Stimulated activated naive B cell treated with anti-CD40 and anti-IgM and Interleukin-4, amounts not matched to agents 10 μg/mL and 1 μg/mL and 100 μg/mL, for 72 hours (primary cell): ENCODE measurements at regions not wholly inside any gene's neighbourhood (a gene's known extent, or its start where the extent isn't known, plus 50 kb on each side); places are given as distances from the start of the nearest gene placed in this dataset.
"Not testable (repeated sequence)": the region's sequence is repeated elsewhere in the genome, so short reads cannot be mapped to it uniquely, and the experiment has no call there.

Experiments
- ATAC-seq, 2 donors: fragments of 150-1000 bp; cut with Tn5 transposase; replicated peaks; 2 replicates each; pipeline ENCODE4 v1.10.0; 2021; ENCODE audit warnings: moderate library complexity in 1 of 2
- DNase-seq: peaks from one replicate; pipeline ENCODE4 v3.0.0; 2021
- H3K27ac Mint-ChIP-seq: one replicate; pipeline ENCODE4 v1.8.0; 2022; ENCODE audit warnings: mild to moderate bottlenecking, mixed read lengths
- H3K27me3 Mint-ChIP-seq, 2 donors: one replicate each; pipeline ENCODE4 v1.8.0; 2022; ENCODE audit warnings: mixed read lengths in 2 of 2
- H3K36me3 Mint-ChIP-seq, 2 donors: one replicate each; pipeline ENCODE4 v1.8.0; 2022; ENCODE audit warnings: mixed read lengths in 2 of 2, mild to moderate bottlenecking in 1 of 2
- H3K4me1 Mint-ChIP-seq, 2 donors: one replicate each; pipeline ENCODE4 v1.8.0; 2022; ENCODE audit warnings: mixed read lengths in 2 of 2, mild to moderate bottlenecking in 1 of 2
- H3K4me3 Mint-ChIP-seq, 2 donors: one replicate each; pipeline ENCODE4 v1.8.0; 2022; ENCODE audit warnings: mild to moderate bottlenecking in 2 of 2, mixed read lengths in 2 of 2, moderate library complexity in 1 of 2
- H3K9me3 Mint-ChIP-seq, 2 donors: one replicate each; pipeline ENCODE4 v1.8.0; 2022; ENCODE audit warnings: mixed read lengths in 2 of 2, mild to moderate bottlenecking in 1 of 2

GRCh38 chr5:25459082-25459481, 814.3 kb upstream of the CDH10 start:
- no peaks in the 10 kb centered on the region for H3K27me3 Mint-ChIP-seq
- H3K4me3 Mint-ChIP-seq = no peak overlapping the region
- no peaks in the 10 kb centered on the region for H3K4me1 Mint-ChIP-seq
- peaks cover 5 to 7% of the 10 kb centered on the region in 2 donors for H3K9me3 Mint-ChIP-seq
- no peaks in the 10 kb centered on the region for H3K36me3 Mint-ChIP-seq
- no peak for DNase-seq
- no peak for ATAC-seq
- no peak overlapping the region for H3K27ac Mint-ChIP-seq

- DNase-seq (no peak), ATAC-seq (no peak)
- no peaks in the 10 kb centered on the region for H3K27me3 Mint-ChIP-seq
- H3K4me1 Mint-ChIP-seq = no peaks in the 10 kb centered on the region
- no peaks in the 10 kb centered on the region for H3K36me3 Mint-ChIP-seq
- H3K9me3 Mint-ChIP-seq = peaks cover 5 to 7% of the 10 kb centered on the region in 2 donors
- H3K27ac Mint-ChIP-seq = no peak overlapping the region
- H3K4me3 Mint-ChIP-seq = no peak overlapping the region
Observed at GRCh38 chr5:25458628-25459027, 813.9 kb upstream of the CDH10 start.

- no peak for ATAC-seq
- H3K9me3 Mint-ChIP-seq = peaks cover 5 to 6% of the 10 kb centered on the region in 2 donors
- H3K36me3 Mint-ChIP-seq = no peaks in the 10 kb centered on the region
- no peak for DNase-seq
- no peaks in the 10 kb centered on the region for H3K27me3 Mint-ChIP-seq
- no peak overlapping the region for H3K4me3 Mint-ChIP-seq
- no peak overlapping the region for H3K27ac Mint-ChIP-seq
- no peaks in the 10 kb centered on the region for H3K4me1 Mint-ChIP-seq
Observed at GRCh38 chr5:25453500-25453899, 808.7 kb upstream of the CDH10 start.

- no peak for ATAC-seq
- no peak overlapping the region for H3K27ac Mint-ChIP-seq
- DNase-seq = no peak
- no peak overlapping the region for H3K4me3 Mint-ChIP-seq
- H3K27me3 Mint-ChIP-seq = no peaks in the 10 kb centered on the region
- no peaks in the 10 kb centered on the region for H3K4me1 Mint-ChIP-seq
- H3K36me3 Mint-ChIP-seq = no peaks in the 10 kb centered on the region
- H3K9me3 Mint-ChIP-seq = peaks cover 5 to 6% of the 10 kb centered on the region in 2 donors
Observed at GRCh38 chr5:25451294-25451693, 806.5 kb upstream of the CDH10 start.

- DNase-seq (no peak), ATAC-seq (no peak)
- Mint-ChIP-seq H3K4me1 (no peaks in the 10 kb centered on the region), H3K9me3 (peaks cover 4 to 8% of the 10 kb centered on the region in 2 donors), H3K27ac (no peak overlapping the region), H3K4me3 (no peak overlapping the region), H3K36me3 (no peaks in the 10 kb centered on the region), H3K27me3 (no peaks in the 10 kb centered on the region)
Observed at GRCh38 chr5:25448646-25449045, 803.9 kb upstream of the CDH10 start.

GRCh38 chr5:25448190-25448621, 803.4 kb upstream of the CDH10 start:
- ATAC-seq (no peak), DNase-seq (no peak)
- Mint-ChIP-seq H3K36me3 (no peaks in the 10 kb centered on the region), H3K9me3 (peaks cover 4 to 8% of the 10 kb centered on the region in 2 donors), H3K4me1 (no peaks in the 10 kb centered on the region), H3K27ac (no peak overlapping the region), H3K27me3 (no peaks in the 10 kb centered on the region), H3K4me3 (no peak overlapping the region)

DNA sequence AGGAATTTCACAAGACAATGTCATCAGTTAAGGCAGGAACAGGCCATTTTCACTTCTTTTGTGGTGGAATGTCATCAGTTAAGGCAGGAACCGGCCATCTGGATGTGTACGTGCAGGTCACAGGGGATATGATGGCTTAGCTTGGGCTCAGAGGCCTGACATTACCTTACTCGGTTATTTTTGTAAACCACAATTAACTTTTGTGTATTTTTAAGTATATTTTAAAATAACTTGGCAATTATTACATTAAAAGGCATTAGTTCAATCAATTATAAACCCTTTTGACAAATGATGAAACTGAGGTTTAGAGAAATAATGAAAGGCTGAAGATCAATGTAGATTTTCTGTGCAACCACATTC, 801.3 kb upstream of the CDH10 start:
- H3K36me3 Mint-ChIP-seq, H3K9me3 Mint-ChIP-seq, H3K27me3 Mint-ChIP-seq, H3K27ac Mint-ChIP-seq, ATAC-seq, H3K4me1 Mint-ChIP-seq, H3K4me3 Mint-ChIP-seq, DNase-seq: not testable (repeated sequence)

DNA sequence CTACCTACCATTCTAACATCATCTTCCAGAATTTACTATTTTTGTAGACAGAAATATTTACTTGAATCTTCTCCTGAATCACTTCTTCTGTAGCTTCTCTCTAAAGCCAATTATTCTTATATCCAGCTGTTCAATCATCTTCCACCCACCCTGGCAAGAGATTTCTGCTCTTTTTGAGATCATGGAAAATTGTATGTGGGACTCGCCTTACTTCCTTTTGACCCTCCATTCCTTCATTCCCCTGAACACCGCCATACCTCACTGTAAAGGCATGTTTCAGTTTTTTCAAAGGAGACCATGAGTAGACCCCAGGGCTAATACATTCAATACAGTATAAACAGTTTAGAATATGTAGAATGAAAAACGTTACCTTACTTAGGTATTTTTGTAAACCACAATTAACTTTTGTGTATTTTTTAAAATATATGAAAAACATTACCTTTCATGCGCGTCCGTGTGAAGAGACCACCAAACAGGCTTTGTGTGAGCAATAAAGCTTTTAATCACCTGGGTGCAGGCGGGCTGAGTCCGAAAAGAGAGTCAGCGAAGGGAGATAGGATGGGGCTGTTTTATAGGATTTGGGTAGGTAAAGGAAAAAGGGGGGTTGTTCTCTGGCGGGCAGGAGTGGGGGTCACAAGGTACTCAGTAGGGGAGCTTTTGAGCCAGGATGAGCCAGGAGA, 800.7 kb upstream of the CDH10 start:
- not testable (repeated sequence) for DNase-seq, H3K9me3 Mint-ChIP-seq, H3K4me3 Mint-ChIP-seq, H3K27ac Mint-ChIP-seq, ATAC-seq, H3K4me1 Mint-ChIP-seq, H3K36me3 Mint-ChIP-seq, H3K27me3 Mint-ChIP-seq

DNA sequence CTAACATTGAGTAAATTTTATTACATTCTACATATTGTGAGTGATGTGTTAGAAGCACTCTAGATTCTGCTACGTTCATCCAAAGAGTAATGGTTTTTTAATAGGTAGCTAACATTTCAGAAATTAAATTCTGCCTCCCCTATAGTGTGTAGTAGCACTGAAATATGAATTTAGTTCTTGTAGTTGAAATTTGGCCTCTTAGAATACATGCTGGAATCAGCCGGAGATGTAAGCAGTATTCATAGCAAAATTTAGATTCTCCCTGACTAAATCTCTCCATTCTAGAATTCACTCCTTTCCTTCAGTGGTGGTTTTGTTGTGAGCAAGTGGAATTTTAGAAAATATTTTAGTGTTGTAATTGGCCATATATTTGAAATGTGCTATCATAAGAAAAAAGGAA, 799.9 kb upstream of the CDH10 start:
- Mint-ChIP-seq H3K4me1 (no peaks in the 10 kb centered on the region), H3K27me3 (no peaks in the 10 kb centered on the region), H3K9me3 (peaks cover 3 to 4% of the 10 kb centered on the region in 2 donors), H3K4me3 (no peak overlapping the region), H3K36me3 (no peaks in the 10 kb centered on the region), H3K27ac (no peak overlapping the region)
- DNase-seq (no peak), ATAC-seq (no peak)

- no peak overlapping the region for H3K27ac Mint-ChIP-seq
- no peaks in the 10 kb centered on the region for H3K4me1 Mint-ChIP-seq
- no peaks in the 10 kb centered on the region for H3K36me3 Mint-ChIP-seq
- DNase-seq (no peak), ATAC-seq (no peak)
- H3K4me3 Mint-ChIP-seq = no peak overlapping the region
- H3K9me3 Mint-ChIP-seq = peaks cover 2 to 3% of the 10 kb centered on the region in 2 donors
- H3K27me3 Mint-ChIP-seq = no peaks in the 10 kb centered on the region
Observed at GRCh38 chr5:25441810-25442209, 797.0 kb upstream of the CDH10 start.

- H3K27me3 Mint-ChIP-seq = no peaks in the 10 kb centered on the region
- H3K4me1 Mint-ChIP-seq = no peaks in the 10 kb centered on the region
- no peaks in the 10 kb centered on the region for H3K9me3 Mint-ChIP-seq
- ATAC-seq = no peak
- H3K27ac Mint-ChIP-seq = no peak overlapping the region
- no peak for DNase-seq
- no peak overlapping the region for H3K4me3 Mint-ChIP-seq
- H3K36me3 Mint-ChIP-seq = no peaks in the 10 kb centered on the region
Observed at GRCh38 chr5:25439025-25439424, 794.2 kb upstream of the CDH10 start.

- H3K9me3 Mint-ChIP-seq, ATAC-seq, H3K27ac Mint-ChIP-seq, H3K27me3 Mint-ChIP-seq, DNase-seq, H3K36me3 Mint-ChIP-seq, H3K4me1 Mint-ChIP-seq, H3K4me3 Mint-ChIP-seq: not testable (repeated sequence)
Observed at GRCh38 chr5:25438375-25438774, 793.6 kb upstream of the CDH10 start.

DNA sequence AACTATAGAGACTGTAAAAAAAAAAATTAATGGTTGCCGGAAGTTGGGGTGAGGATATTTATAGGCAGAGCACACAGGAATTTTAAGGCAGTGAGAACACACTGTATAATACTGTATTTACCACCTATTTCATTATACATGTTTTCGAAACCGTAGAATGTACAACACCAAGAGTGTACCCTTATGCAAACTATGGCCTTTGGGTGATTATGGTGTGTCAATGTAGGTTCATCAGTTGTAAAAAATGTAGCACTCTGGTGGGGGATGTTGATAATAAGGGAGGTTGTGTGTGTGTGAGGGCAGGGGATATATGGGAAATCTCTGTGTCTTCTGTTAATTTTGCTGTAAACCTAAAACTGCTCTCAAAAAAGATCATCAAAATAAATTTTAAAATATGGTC, 791.7 kb upstream of the CDH10 start:
- Mint-ChIP-seq H3K27me3 (no peaks in the 10 kb centered on the region), H3K27ac (no peak overlapping the region), H3K36me3 (no peaks in the 10 kb centered on the region), H3K4me3 (no peak overlapping the region), H3K4me1 (no peaks in the 10 kb centered on the region), H3K9me3 (no peaks in the 10 kb centered on the region)
- DNase-seq (no peak), ATAC-seq (no peak)

DNA sequence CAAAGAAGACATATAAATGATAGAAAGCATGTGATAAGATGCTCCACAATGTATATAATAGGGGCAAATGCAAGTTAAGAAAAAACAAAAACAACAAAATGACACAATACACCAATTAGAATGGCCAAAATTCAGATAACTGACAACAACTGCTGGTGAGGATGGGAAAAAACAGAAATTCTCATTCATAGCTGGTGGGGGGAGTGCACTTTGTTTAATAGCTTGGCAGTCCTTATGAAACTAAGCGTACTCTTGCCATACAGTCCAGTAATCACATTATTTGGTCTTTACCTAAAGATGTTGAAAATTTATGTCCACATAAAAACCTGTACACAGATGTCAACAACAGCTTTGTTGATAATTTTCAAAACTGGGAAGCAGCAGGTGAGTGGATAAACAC, 791.1 kb upstream of the CDH10 start:
- DNase-seq (no peak), ATAC-seq (no peak)
- Mint-ChIP-seq H3K27me3 (no peaks in the 10 kb centered on the region), H3K27ac (no peak overlapping the region), H3K4me3 (no peak overlapping the region), H3K4me1 (no peaks in the 10 kb centered on the region), H3K36me3 (no peaks in the 10 kb centered on the region), H3K9me3 (no peaks in the 10 kb centered on the region)

DNA sequence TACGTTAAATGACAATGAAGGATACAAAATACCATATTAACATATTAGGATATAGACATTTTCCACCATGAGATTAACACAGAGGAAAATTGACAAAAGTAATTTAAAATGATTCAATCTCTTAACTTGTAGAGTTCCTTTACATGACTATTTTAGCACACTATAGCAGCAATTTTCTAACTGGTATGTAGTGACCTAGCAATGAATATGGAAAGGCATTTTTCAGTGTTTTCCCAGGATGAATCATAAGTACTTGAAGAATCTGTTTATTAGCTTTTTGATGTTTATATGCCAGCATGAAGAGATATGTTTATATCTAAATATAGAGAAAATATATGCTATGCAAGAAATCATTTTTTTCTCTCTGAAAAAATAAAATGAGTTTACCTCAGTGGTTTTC, 782.5 kb upstream of the CDH10 start:
- no peaks in the 10 kb centered on the region for H3K4me1 Mint-ChIP-seq

GRCh38 chr5:25423271-25423670, 778.5 kb upstream of the CDH10 start:
- no peak for DNase-seq
- Mint-ChIP-seq H3K36me3 (no peaks in the 10 kb centered on the region), H3K9me3 (no peaks in the 10 kb centered on the region), H3K4me3 (no peak overlapping the region), H3K27ac (no peak overlapping the region), H3K4me1 (no peaks in the 10 kb centered on the region), H3K27me3 (no peaks in the 10 kb centered on the region)
- no peak for ATAC-seq

More for the DNA sequence above, 782.5 kb upstream of the CDH10 start:
- Mint-ChIP-seq H3K27me3 (no peaks in the 10 kb centered on the region), H3K36me3 (no peaks in the 10 kb centered on the region), H3K27ac (no peak overlapping the region), H3K9me3 (no peaks in the 10 kb centered on the region), H3K4me3 (no peak overlapping the region)
- ATAC-seq = no peak
- DNase-seq = no peak
